Esophagus squamous epithelium (tissue), 4 donors: ENCODE measurements at regions not wholly inside any gene's neighbourhood (a gene's known extent, or its start where the extent isn't known, plus 50 kb on each side); places are given as distances from the start of the nearest gene placed in this dataset.

Experiments
- POLR2A ChIP-seq, 4 donors: fragments of 450-650 bp; IDR thresholded peaks; one replicate each; pipeline ENCODE4 v1.6.1; 2017; ENCODE audit warnings: antibody characterized with exemption in 4 of 4, mild to moderate bottlenecking in 4 of 4, moderate library complexity in 3 of 4
- TF ChIP-seq, protein P1 (sequence below), 6 experiments: fragments of 450-650 bp in 4 of 6; fragments of 200-600 bp in 2 of 6; sonication (generic) in 2 of 6; IDR thresholded peaks; one replicate each; pipeline ENCODE4 v1.5.1; 2016 to 2019; ENCODE audit warnings: antibody characterized with exemption in 6 of 6, mild to moderate bottlenecking in 4 of 6, moderate library complexity in 4 of 6

DNA sequence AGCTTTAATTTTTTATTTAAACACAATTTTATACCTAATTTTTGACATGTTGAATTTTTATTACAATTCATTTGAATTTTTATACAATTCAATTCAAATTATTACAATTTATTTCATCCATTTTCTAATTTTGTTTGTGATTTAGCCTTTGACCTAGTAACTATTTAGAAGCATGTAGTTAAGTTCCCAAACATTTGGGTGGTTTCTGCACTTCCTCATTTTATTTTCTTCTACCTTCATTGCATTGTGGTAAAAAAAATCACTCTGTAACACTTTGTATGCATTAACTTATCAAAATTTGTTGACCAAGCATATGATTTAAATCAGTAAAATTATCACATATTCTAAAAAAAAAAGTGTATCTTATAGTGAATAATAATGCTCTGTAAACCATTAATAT, 928.9 kb downstream of the ARAP2 start:
- TF ChIP-seq, protein P1, sequence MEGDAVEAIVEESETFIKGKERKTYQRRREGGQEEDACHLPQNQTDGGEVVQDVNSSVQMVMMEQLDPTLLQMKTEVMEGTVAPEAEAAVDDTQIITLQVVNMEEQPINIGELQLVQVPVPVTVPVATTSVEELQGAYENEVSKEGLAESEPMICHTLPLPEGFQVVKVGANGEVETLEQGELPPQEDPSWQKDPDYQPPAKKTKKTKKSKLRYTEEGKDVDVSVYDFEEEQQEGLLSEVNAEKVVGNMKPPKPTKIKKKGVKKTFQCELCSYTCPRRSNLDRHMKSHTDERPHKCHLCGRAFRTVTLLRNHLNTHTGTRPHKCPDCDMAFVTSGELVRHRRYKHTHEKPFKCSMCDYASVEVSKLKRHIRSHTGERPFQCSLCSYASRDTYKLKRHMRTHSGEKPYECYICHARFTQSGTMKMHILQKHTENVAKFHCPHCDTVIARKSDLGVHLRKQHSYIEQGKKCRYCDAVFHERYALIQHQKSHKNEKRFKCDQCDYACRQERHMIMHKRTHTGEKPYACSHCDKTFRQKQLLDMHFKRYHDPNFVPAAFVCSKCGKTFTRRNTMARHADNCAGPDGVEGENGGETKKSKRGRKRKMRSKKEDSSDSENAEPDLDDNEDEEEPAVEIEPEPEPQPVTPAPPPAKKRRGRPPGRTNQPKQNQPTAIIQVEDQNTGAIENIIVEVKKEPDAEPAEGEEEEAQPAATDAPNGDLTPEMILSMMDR (IDR thresholded peaks at IDR 0.05) = no peak
- no peak for TF ChIP-seq POLR2A (IDR thresholded peaks at IDR 0.05)
